ENCODE measurements at regions not wholly inside any gene's neighbourhood (a gene's known extent, or its start where the extent isn't known, plus 50 kb on each side); places are given as distances from the start of the nearest gene placed in this dataset.

DNA sequence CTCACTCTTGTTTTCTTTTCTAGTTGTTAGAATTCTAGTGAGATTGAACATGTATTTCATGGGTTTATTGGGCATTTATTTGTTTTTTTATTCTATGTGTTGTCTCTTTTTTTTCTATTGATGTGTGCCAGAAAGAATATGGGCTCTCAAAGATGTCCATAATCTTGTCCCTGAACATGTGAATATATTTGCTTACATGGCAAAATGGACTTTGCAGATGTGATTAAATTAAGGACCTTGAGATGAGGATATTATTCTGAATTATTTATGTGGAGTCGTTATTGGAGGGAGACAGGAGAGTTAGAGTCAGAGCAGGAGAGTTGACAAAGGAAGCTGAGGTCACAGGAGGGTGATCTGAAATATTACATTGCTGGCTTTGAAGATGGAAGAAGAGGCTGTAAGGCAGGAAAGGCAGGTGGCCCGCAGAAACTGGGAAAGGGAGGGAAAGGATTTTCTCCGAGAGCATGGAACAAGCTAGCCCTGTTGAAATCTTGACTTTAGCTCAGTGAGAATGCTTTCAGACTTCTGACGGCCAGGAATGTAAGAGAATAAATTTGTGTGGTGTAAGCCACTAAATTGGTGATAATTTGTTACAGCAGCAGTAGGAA, 82.8 kb downstream of the NABP1 start:
- no peak overlapping the region for H4K91ac ChIP-seq (ENCODE audit: insufficient read length, low read depth, low read length)
- TF ChIP-seq, protein P1, sequence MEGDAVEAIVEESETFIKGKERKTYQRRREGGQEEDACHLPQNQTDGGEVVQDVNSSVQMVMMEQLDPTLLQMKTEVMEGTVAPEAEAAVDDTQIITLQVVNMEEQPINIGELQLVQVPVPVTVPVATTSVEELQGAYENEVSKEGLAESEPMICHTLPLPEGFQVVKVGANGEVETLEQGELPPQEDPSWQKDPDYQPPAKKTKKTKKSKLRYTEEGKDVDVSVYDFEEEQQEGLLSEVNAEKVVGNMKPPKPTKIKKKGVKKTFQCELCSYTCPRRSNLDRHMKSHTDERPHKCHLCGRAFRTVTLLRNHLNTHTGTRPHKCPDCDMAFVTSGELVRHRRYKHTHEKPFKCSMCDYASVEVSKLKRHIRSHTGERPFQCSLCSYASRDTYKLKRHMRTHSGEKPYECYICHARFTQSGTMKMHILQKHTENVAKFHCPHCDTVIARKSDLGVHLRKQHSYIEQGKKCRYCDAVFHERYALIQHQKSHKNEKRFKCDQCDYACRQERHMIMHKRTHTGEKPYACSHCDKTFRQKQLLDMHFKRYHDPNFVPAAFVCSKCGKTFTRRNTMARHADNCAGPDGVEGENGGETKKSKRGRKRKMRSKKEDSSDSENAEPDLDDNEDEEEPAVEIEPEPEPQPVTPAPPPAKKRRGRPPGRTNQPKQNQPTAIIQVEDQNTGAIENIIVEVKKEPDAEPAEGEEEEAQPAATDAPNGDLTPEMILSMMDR (conservative IDR thresholded peaks at IDR 0.05), result no peak
- H3K4me1 ChIP-seq (ENCODE audit: insufficient read depth, low read length), result no peaks in the 10 kb centered on the region; the same call in 1 of the 2 replicates
- WGBS (ENCODE audit: extremely low coverage, insufficient read length, low lambda C conversion rate), result no CpG with 5 or more reads among the region's 4 CpGs
- no peak overlapping the region for H2BK20ac ChIP-seq (ENCODE audit: low read depth, low read length, poor library complexity, severe bottlenecking)
- H3K9ac ChIP-seq (ENCODE audit: extremely low read depth, insufficient read length, low read length), result no peak overlapping the region
- H3K27me3 ChIP-seq (ENCODE audit: insufficient read depth, low read length), result no peaks in the 10 kb centered on the region
- no peaks in the 10 kb centered on the region for H4K20me1 ChIP-seq (ENCODE audit: control insufficient read depth, insufficient read depth, insufficient read length)
- Mint-ChIP-seq H3K9me3 (peaks cover 3 to 4% of the 10 kb centered on the region in 2 experiments), H3K4me3 (no peak overlapping the region), H3K27ac (no peak overlapping the region), H3K36me3 (ENCODE audit: insufficient read depth in 1 of 3, low read depth in 3 of 3) (peaks cover 0 to 4% (median 2%) of the 10 kb centered on the region in 3 experiments; a peak in 4 of 7 replicates), H3K4me1 (peaks cover 8 to 11% of the 10 kb centered on the region in 2 experiments), H3K27me3 (ENCODE audit: low read depth) (no peaks in the 10 kb centered on the region)
- H3K23me2 ChIP-seq (ENCODE audit: insufficient read length, low read depth, low read length, poor library complexity, severe bottlenecking), result no peaks in the 10 kb centered on the region
- no peak overlapping the region for H2BK12ac ChIP-seq (ENCODE audit: insufficient read length, low read depth, low read length)
- no peak for DNase-seq
- no peak overlapping the region for H2BK5ac ChIP-seq (ENCODE audit: insufficient read length, low read length)
- H3K23ac ChIP-seq (ENCODE audit: insufficient read length, low read depth, low read length), result no peak overlapping the region
- no peak overlapping the region for H4K8ac ChIP-seq (replicated peaks; ENCODE audit: insufficient read length, low read depth, low read length)
- no peak overlapping the region for H3K27ac ChIP-seq (ENCODE audit: insufficient read length, low read depth, low read length)
- no peak overlapping the region for H2AK5ac ChIP-seq (ENCODE audit: insufficient read length, low read length)
- no peak overlapping the region for H3K4ac ChIP-seq (ENCODE audit: low read depth, low read length)
- no peak overlapping the region for H2BK15ac ChIP-seq (ENCODE audit: low read depth, low read length)
- no peak overlapping the region for H2BK120ac ChIP-seq (ENCODE audit: low read depth, low read length, poor library complexity, severe bottlenecking)
- H3K79me1 ChIP-seq (ENCODE audit: insufficient read depth, low read depth, low read length, poor library complexity, severe bottlenecking), result no peaks in the 10 kb centered on the region
- no peak overlapping the region for H3K18ac ChIP-seq (ENCODE audit: insufficient read length, low read depth, low read length)
- no peak overlapping the region for H4K5ac ChIP-seq (ENCODE audit: insufficient read length, low read depth, low read length)
- no peak overlapping the region for H3T11ph ChIP-seq (ENCODE audit: low read length)
- no peaks in the 10 kb centered on the region for H3K79me2 ChIP-seq (ENCODE audit: insufficient read depth, low read length)
- H3K14ac ChIP-seq (ENCODE audit: insufficient read depth, low read length), result no peak overlapping the region
- H3K9me3 ChIP-seq (ENCODE audit: control insufficient read depth, low read depth, low read length), result no peaks in the 10 kb centered on the region
- H2AFZ ChIP-seq (ENCODE audit: low read length), result no peak overlapping the region
- H3K4me2 ChIP-seq (ENCODE audit: insufficient read depth, insufficient read length, low read length), result no peak overlapping the region
- H3K56ac ChIP-seq (ENCODE audit: insufficient read length, low read depth, low read length), result no peak overlapping the region

Measured in H9 (cell line).